ENCODE measurements at regions not wholly inside any gene's neighbourhood (a gene's known extent, or its start where the extent isn't known, plus 50 kb on each side); places are given as distances from the start of the nearest gene placed in this dataset.
"Not testable (repeated sequence)": the region's sequence is repeated elsewhere in the genome, so short reads cannot be mapped to it uniquely, and the experiment has no call there.

DNA sequence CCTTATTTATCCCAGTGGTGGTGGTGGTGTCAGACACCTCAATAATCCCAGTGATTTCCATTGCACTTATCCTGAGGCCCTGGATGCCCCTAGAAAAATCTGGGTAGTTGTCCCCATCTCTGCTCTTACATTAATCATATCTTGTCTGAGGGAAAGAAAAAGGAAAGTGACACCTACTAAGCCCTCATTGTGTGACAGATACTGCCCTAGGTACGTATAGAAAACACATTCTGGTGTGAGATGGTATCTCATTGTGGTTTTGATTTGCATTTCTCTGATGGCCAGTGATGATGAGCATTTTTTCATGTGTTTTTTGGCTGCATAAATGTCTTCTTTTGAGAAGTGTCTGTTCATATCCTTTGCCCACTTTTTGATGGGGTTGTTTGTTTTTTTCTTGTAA, 162.6 kb upstream of the JADE1 start:
- DNase-seq = not testable (repeated sequence)

- not testable (repeated sequence) for DNase-seq
Observed at GRCh38 chr4:128644693-128645654, 164.5 kb upstream of the JADE1 start.

DNA sequence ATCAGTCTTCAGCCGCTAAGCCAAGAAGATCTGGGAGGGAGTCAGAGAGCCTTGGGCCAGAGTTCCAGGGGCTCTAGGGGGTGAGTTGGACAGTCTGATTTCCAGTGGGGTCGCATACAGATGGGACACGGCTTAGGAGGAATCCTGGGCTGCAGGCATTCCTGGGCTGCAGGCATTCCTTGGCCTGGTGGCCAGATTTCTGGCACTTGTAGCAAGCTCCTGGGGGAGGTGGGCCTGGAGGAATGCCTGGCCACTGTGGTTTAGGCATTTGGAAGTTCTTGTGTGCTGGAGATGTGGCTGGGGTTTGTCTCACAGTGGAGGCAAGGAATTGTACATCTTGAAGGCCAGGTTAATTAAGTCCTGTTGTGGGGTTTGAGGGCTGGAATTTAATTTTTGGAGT, 165.4 kb upstream of the JADE1 start:
- DNase-seq = not testable (repeated sequence)

- DNase-seq = not testable (repeated sequence)
Observed at GRCh38 chr4:128641566-128641965, 167.9 kb upstream of the JADE1 start.

DNA sequence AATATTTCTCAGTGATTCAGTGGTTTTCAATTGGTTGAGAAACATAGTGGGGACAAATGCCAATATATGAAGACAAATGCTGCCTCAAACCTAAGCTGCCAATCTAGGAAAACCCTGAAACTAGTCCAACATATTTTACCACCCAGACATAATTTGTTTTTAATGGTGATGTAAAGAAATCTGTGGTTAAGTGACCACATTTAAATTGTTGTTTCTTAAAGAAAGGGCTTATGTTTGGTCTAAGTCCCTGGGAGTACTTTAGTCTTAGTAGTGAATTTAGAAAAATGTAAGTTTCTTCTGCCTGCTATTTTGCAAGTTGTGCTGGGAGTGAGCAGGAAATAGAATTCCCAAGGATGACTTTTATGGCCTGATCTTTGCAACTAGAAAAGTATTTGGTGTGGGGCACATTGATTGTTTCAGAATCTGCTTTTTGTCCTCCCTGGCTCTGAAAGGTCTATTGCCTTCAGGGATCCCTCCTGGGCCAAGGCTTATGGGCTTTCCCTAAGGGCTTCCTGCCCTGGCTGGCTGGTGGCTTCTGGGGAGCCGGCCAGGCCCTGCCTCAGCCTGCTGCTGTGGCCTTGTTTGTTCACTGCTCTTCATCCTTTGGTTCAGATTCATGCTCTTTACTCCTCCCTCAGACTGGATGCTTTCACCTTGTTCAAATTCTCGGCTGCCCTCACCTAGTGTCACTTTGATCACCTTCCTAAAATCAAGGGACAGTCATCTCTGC, 169.8 kb upstream of the JADE1 start:
- no peak for DNase-seq

- DNase-seq = no peak
Observed at GRCh38 chr4:128636906-128637305, 172.6 kb upstream of the JADE1 start.

DNA sequence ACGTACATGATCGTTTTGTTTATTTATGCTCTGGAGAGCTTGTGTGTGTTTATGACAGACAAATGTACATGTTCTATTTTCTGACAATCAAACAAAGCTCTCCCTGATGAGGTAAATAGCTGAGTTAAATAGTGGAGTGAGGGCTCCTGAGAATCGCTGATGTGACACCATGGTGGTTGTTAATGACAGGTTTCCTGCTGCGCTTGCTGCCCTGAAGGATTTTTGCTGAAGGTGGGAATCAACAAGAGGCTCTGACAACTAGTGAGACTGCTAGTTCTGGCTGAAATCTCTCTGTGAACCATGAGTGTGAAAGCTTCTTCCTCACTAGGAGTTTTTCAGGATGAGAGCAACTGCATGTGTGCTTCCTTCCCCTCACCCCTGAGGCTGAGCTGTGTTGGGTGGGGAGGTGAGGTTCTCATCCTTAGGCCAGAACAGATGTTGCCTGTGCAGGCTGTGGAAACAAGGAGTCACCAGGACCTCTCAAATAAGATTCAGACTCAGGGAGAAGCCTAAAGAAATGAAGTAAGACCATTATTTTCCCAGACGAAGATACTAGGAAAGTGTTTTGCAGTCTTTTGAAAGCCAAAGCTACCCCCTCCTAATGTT, 173.4 kb upstream of the JADE1 start:
- no peak for DNase-seq

DNA sequence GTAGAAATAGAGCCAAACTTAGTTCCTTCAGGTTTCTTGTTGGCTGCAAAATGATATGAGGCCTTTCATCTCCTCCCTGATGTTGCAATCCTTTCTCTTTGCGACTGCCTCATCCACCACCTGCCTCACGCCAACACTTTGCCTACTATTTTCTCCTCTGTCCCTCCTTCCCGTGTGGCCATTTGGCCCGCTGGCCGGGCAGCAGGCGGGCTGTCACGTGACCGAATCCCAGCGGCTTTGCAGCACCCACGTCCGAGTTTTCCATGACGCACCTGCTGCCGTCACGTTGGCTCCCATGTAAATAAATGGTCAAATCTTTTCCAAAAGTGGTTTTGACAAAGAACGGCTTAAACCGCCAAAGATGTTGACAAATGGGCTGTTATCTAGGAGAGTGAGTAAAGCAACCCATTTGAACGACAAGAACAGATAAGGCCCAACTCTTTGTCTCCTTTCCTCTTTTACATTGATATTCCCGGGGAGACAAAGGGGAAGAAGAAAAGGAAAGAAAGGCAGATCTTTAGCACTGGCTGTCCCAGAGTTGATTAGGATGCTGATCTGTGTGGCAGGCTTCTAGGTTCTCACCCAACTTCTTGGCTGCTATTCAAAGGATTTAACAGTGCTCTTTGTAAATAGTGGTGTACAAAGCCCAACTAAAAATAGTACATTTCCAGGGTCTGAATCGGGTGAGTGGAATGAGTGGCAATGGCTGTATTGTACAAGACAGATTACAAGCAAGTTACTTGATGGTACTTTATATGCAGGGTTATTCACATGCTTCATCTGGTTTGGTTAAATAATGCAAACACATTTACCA, 174.2 kb upstream of the JADE1 start:
- DNase-seq = no peak

DNA sequence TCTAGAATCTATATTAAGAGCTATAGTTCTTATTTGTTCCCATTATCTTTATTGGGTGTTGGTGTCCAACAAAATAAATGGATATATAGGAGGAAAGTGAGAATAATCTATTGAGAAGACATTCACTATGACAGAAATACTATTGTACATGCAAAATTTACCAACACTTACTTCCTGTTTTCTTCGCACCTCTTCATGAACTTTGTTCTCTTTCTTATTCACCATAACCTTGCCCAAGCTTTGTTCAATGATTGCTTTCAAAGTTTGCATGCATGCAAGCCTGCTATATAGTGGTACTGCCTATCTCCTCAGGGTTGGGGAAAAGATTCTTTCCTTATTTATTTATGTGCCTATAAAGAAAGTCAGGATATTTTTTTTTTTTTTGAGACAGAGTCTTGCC, 176.4 kb upstream of the JADE1 start:
- DNase-seq = no peak

DNA sequence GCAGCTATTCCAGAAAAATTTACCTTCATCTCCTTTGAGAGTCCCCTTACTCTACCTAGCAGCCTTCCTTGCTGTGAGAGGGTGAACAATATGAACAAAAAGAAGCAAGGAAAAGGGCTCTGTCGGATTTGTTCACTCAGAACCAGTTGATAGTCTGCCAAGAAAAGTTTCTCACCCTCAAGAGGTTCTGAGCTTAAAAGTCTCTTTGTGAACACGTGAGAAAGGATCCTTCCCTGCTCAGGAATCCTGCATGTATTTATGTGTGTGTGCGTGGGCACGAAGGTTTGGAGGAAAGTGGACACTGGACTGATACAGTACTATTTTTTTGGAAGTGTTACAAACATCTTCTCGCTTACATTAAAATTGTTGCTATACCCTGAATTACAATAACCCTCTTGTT, 178.6 kb upstream of the JADE1 start:
- no peak for DNase-seq

- DNase-seq = no peak
Observed at GRCh38 chr4:128623508-128624215, 185.8 kb upstream of the JADE1 start.

GRCh38 chr4:128620279-128620965, 189.1 kb upstream of the JADE1 start:
- not testable (repeated sequence) for DNase-seq

DNA sequence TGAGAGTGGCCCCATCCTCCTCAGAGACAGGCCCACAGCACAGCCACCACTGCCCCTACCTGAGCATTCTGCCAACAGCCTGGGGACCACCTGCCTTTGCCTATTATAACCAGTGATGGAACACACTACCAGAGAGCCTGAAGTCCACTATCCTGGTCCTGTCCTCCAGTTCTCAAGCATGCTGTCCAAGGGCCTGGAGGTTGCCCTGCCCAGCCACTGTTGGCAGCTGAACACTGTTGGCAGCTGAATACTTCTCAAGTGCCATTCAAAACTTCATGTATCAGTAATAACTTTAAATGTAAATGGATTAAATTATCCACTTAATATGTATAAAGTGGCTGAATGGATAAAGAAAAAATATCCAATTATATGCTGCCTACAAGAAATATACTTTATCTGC, 194.3 kb upstream of the JADE1 start:
- no peak for DNase-seq

- DNase-seq = no peak
Observed at GRCh38 chr4:128608006-128608405, 201.5 kb upstream of the JADE1 start.

GRCh38 chr4:128606173-128606572, 203.3 kb upstream of the JADE1 start:
- DNase-seq = no peak

DNA sequence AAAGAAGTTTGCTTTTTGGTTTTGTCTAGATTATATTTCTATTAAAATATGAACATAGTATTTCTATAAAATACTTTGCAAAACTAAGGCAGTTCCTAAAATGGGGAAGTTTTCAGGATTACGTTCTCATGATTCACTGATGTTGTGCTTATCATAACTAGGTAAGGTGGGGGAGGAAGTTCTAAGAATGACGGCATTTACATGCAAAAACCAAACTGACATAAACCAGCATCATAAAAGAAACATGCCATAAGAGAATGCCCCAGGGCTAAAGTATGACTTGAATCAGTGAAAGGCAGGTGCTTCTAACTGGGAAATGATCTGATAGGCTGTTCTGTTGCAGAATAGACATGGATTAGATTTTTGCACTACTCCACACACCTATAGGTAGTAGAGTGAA, 204.7 kb upstream of the JADE1 start:
- no peak for DNase-seq

GRCh38 chr4:128604204-128604603, 205.3 kb upstream of the JADE1 start:
- no peak for DNase-seq

DNA sequence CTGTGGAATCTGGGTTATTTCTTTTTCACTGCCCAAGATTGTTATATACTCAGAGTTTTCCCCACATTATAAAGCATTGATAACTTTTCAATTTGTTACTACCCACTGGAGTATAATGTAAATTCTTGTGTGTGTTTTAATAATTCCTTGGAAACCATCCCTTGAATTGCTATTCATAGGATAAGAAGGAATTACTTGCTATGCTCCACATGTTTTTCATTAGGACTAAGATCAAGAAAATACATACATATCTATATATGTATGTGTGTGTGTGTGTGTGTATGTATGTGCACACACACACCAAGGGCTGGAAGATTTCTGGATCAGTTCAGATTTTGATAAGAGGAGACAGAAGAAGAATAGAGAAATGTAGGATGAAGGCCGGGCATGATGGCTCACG, 206.4 kb upstream of the JADE1 start:
- DNase-seq = no peak

DNA sequence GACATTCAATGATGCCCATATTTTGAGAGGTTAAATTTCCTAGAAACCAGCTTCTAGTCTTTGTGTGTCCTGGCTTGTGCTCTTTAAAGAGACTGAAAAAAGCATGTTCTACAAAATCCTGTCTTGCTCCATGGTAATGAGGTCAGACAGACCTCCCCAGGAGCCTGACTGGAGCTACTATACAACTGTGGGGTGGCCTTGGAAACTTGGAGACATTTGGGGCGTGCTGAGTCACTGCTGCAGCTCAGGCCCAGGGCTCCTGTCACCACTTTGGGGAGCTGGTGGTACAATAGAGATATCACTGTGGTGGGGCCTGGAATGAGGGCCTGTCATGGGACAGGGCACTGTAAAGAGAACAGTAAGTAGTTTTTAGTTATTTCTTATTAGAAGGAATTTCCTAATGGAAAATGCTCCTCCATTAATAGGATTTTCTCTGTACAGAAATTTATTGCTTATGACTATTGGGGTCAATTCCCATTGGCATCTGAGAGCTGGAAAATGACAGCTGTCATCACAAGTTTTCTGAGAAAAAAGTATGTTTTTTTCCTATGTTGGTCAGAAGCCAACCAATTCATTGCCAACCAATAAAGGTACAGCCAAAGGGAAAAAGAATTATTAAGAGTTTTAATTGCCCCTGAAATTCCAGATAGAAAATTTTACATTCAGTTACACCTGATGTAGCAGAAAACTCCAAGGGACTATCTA, 207.4 kb upstream of the JADE1 start:
- DNase-seq = no peak
